Neutrophil (primary cell): ENCODE measurements at regions not wholly inside any gene's neighbourhood (a gene's known extent, or its start where the extent isn't known, plus 50 kb on each side); places are given as distances from the start of the nearest gene placed in this dataset.

ENCODE experiments used
- H3K27ac ChIP-seq: fragments of 200-600 bp; sonication (generic); 2 replicates; pipeline ENCODE4 v1.5.1; 2016; ENCODE audit warnings: mild to moderate bottlenecking, moderate library complexity
- H3K27me3 ChIP-seq: fragments of 200-600 bp; sonication (generic); 2 replicates; pipeline ENCODE4 v1.6.0; 2016; ENCODE audit warnings: mild to moderate bottlenecking
- H3K36me3 ChIP-seq: fragments of 200-600 bp; sonication (generic); 2 replicates; pipeline ENCODE4 v1.5.1; 2017
- H3K4me1 ChIP-seq, 2 experiments: fragments of 200-600 bp in 1 of 2; sonication (generic) in 1 of 2; 1 replicate in 1 of 2; 2 replicates in 1 of 2; pipeline versions ENCODE4 v1.5.1 to v1.6.1; 2013 to 2016; ENCODE audit warnings: low read depth in 1 of 2, low read length in 1 of 2, mild to moderate bottlenecking in 1 of 2, moderate library complexity in 1 of 2; ENCODE audit not compliant: control insufficient read depth in 1 of 2, insufficient read depth in 1 of 2
- H3K4me3 ChIP-seq, 2 experiments: fragments of 200-600 bp in 1 of 2; sonication (generic) in 1 of 2; 1 replicate in 1 of 2; 2 replicates in 1 of 2; pipeline ENCODE4 v1.5.1; 2013 to 2016; ENCODE audit warnings: low read depth in 1 of 2, low read length in 1 of 2, mild to moderate bottlenecking in 1 of 2, moderate library complexity in 1 of 2
- H3K9me3 ChIP-seq: fragments of 200-600 bp; sonication (generic); 2 replicates; pipeline ENCODE4 v1.5.1; 2016
- CTCF ChIP-seq: fragments of 200-600 bp; sonication (generic); IDR thresholded peaks from 2 replicates; pipeline ENCODE4 v1.5.1; 2016; ENCODE audit warnings: antibody characterized with exemption

GRCh38 chr11:10943968-10944367 lies 86.1 kb upstream of the ZBED5 start:
- H3K27me3 ChIP-seq = no peaks in the 10 kb centered on the region
- no peak overlapping the region for H3K4me3 ChIP-seq
- no peaks in the 10 kb centered on the region for H3K4me1 ChIP-seq
- H3K36me3 ChIP-seq = no peaks in the 10 kb centered on the region
- no peak for TF ChIP-seq CTCF
- H3K27ac ChIP-seq = no peak overlapping the region
- H3K9me3 ChIP-seq = no peaks in the 10 kb centered on the region

- no peak for TF ChIP-seq CTCF
- Histone ChIP-seq H3K27me3 (no peaks in the 10 kb centered on the region), H3K36me3 (no peaks in the 10 kb centered on the region), H3K27ac (no peak overlapping the region), H3K4me3 (no peak overlapping the region), H3K4me1 (no peaks in the 10 kb centered on the region), H3K9me3 (no peaks in the 10 kb centered on the region)
Observed at GRCh38 chr11:10942620-10943019, 84.8 kb upstream of the ZBED5 start.

- Histone ChIP-seq H3K9me3 (no peaks in the 10 kb centered on the region), H3K27ac (no peak overlapping the region), H3K4me3 (no peak overlapping the region), H3K27me3 (no peaks in the 10 kb centered on the region), H3K36me3 (no peaks in the 10 kb centered on the region), H3K4me1 (no peaks in the 10 kb centered on the region)
- TF ChIP-seq CTCF = no peak
Observed at GRCh38 chr11:10941871-10942270, 84.0 kb upstream of the ZBED5 start.

- Histone ChIP-seq H3K27me3 (no peaks in the 10 kb centered on the region), H3K36me3 (no peaks in the 10 kb centered on the region), H3K9me3 (no peaks in the 10 kb centered on the region), H3K4me1 (no peaks in the 10 kb centered on the region), H3K27ac (no peak overlapping the region), H3K4me3 (no peak overlapping the region)
- TF ChIP-seq CTCF = no peak
Observed at GRCh38 chr11:10941414-10941813, 83.6 kb upstream of the ZBED5 start.

- peaks cover 4 to 5% of the 10 kb centered on the region in 2 experiments for H3K4me1 ChIP-seq
- peaks cover 22% of the 10 kb centered on the region for H3K27me3 ChIP-seq
- no peak overlapping the region for H3K27ac ChIP-seq
- TF ChIP-seq CTCF = no peak
- H3K36me3 ChIP-seq = no peaks in the 10 kb centered on the region
- no peak overlapping the region for H3K4me3 ChIP-seq
- H3K9me3 ChIP-seq = no peaks in the 10 kb centered on the region
Observed at GRCh38 chr11:10938650-10939387, 81.0 kb upstream of the ZBED5 start.
